Testis (tissue), 2 donors: ENCODE measurements at regions not wholly inside any gene's neighbourhood (a gene's known extent, or its start where the extent isn't known, plus 50 kb on each side); places are given as distances from the start of the nearest gene placed in this dataset.

ENCODE experiments used
- DNase-seq: peaks from one replicate; pipeline ENCODE4 v3.0.0-alpha.2; 2019
- H3K27ac ChIP-seq, 2 donors: fragments of 200-600 bp; sonication (generic); one replicate each; pipeline ENCODE4 v1.5.1; 2019
- H3K27me3 ChIP-seq: fragments of 200-600 bp; sonication (generic); one replicate; pipeline ENCODE4 v1.5.1; 2019
- H3K36me3 ChIP-seq: fragments of 200-600 bp; sonication (generic); one replicate; pipeline ENCODE4 v1.5.1; 2017; ENCODE audit warnings: low read depth; ENCODE audit errors: missing control alignments
- H3K4me1 ChIP-seq: fragments of 200-600 bp; sonication (generic); one replicate; pipeline ENCODE4 v1.5.1; 2019
- H3K4me3 ChIP-seq, 2 donors: fragments of 200-600 bp; sonication (generic); one replicate each; pipeline ENCODE4 v1.5.1; 2017 to 2019
- H3K9me3 ChIP-seq: fragments of 200-600 bp; sonication (generic); one replicate; pipeline ENCODE4 v1.5.1; 2017
- POLR2A ChIP-seq: fragments of 450-650 bp; IDR thresholded peaks from one replicate; pipeline ENCODE4 v1.6.1; 2017; ENCODE audit warnings: antibody characterized with exemption, mild to moderate bottlenecking, moderate library complexity
- WGBS, 2 donors: methylation state at CpG; one replicate each; pipeline ENCODE4 v1.1.5; 2018; 5-methylcytosine and 5-hydroxymethylcytosine counted together
- intact Hi-C: fragments of 100-400 bp; cut with DNase I; formaldehyde crosslinking; loops from one replicate; pipeline ENCODE4 v1.15.1; 2023; ENCODE audit warnings: low total_unique reads
- TF ChIP-seq, protein P1 (sequence below), 3 experiments: fragments of 450-650 bp in 2 of 3; fragments of 200-600 bp in 1 of 3; sonication (generic) in 1 of 3; IDR thresholded peaks; one replicate each; pipeline ENCODE4 v1.5.1; 2016 to 2019; ENCODE audit warnings: antibody characterized with exemption in 3 of 3, mild to moderate bottlenecking in 2 of 3, moderate library complexity in 1 of 3

DNA sequence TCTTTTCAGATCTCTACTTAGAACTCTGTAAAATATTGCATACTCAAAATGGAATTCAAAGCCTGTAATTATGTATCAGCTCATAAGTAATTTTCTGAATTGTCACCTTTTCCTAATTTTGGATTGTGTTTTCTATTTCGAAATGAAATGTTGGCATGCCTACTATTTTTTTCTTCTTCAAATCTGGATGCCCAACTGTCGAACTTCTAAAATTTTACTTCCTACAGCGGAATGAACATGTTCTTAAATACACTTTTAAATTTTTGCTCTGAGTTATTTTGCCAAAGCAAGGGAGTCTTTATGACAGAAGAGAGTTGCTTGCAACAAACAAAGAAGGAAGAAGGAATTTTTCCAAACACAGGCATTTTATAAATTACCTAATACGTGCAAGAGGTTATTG is 336.0 kb downstream of the ADCYAP1 start:
- DNase-seq = no peak
- H3K27me3 ChIP-seq = no peaks in the 10 kb centered on the region
- WGBS, 2 donors = 85 to 89% methylated on average over 4 of the region's 4 CpGs

DNA sequence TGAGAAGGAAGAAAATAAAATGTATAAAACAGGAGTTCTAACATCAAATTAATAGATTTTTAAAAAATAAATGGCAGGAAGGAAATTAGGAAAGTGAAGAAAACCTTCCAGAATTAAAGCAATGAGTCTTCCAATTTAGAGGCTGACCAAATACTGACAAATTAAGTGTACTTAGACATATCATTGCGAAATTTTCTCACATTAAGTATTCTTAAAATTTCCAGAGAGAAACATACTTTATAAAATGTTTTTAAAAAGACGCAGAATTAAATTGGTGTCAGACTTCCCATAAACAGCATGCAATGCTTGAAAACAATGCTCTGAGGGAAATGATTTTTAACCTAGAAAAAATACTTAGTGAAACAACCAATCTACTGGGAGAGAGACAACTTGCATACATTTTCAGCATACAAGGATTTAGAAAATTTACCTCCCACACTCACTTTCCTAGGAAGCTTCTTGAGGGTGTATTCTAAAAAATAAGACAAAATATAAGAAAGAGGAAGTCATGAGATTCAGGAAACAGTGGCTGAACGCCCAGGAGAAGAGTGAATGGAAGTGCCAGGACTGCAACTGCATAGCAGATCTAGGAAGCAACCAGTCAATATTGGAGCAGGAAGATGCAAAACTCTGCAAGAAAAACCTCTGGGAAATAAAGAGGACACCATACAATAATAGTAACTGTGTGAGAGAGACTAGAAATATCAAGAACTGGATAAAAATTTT is 339.9 kb downstream of the ADCYAP1 start:
- Histone ChIP-seq H3K4me3 (no peak overlapping the region), H3K27ac (no peak overlapping the region), H3K27me3 (no peaks in the 10 kb centered on the region), H3K4me1 (no peaks in the 10 kb centered on the region), H3K9me3 (no peaks in the 10 kb centered on the region), H3K36me3 (no peaks in the 10 kb centered on the region)
- TF ChIP-seq, protein P1, sequence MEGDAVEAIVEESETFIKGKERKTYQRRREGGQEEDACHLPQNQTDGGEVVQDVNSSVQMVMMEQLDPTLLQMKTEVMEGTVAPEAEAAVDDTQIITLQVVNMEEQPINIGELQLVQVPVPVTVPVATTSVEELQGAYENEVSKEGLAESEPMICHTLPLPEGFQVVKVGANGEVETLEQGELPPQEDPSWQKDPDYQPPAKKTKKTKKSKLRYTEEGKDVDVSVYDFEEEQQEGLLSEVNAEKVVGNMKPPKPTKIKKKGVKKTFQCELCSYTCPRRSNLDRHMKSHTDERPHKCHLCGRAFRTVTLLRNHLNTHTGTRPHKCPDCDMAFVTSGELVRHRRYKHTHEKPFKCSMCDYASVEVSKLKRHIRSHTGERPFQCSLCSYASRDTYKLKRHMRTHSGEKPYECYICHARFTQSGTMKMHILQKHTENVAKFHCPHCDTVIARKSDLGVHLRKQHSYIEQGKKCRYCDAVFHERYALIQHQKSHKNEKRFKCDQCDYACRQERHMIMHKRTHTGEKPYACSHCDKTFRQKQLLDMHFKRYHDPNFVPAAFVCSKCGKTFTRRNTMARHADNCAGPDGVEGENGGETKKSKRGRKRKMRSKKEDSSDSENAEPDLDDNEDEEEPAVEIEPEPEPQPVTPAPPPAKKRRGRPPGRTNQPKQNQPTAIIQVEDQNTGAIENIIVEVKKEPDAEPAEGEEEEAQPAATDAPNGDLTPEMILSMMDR (IDR thresholded peaks at IDR 0.05) = no peak
- no peak for TF ChIP-seq POLR2A
- WGBS, 2 donors = 78 to 80% methylated on average over 3 of the region's 3 CpGs
- intact Hi-C loops = no loop called here
- no peak for DNase-seq

More for the DNA sequence above, 336.0 kb downstream of the ADCYAP1 start:
- intact Hi-C loops = no loop called here
- TF ChIP-seq, protein P1 (IDR thresholded peaks at IDR 0.05) = no peak
- TF ChIP-seq POLR2A = no peak
- Histone ChIP-seq H3K4me3 (no peak overlapping the region), H3K36me3 (no peaks in the 10 kb centered on the region), H3K9me3 (no peaks in the 10 kb centered on the region), H3K4me1 (no peaks in the 10 kb centered on the region), H3K27ac (no peak overlapping the region)

DNA sequence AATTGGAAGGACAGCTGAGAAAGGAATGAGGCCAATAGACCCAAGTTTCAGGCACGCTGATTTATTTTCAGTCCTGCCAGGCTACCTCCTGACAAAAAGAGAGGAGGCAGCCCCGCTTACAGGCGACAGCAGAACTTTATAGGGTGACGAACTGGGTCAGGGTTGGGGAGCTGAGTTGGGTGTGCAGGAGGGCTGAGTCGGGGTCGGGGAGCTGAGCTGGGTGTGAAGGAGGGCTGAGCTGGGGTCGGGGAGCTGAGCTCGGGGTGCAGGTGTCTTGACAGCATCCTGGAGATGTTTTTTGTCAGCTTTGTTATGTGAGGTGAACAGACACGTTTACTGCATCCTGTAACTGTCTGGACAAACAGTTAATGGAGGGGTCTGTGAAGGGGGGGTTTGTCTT is 342.2 kb downstream of the ADCYAP1 start:
- no peak for DNase-seq
- H3K4me3 ChIP-seq = no peak overlapping the region
- H3K27me3 ChIP-seq = no peaks in the 10 kb centered on the region
- no peak for TF ChIP-seq POLR2A
- TF ChIP-seq, protein P1 (IDR thresholded peaks at IDR 0.05) = no peak
- intact Hi-C loops = no loop called here
- H3K9me3 ChIP-seq = no peaks in the 10 kb centered on the region
- WGBS, 2 donors = 48 to 53% methylated on average over 9 of the region's 9 CpGs
- no peak overlapping the region for H3K27ac ChIP-seq
- no peaks in the 10 kb centered on the region for H3K36me3 ChIP-seq
- H3K4me1 ChIP-seq = no peaks in the 10 kb centered on the region

DNA sequence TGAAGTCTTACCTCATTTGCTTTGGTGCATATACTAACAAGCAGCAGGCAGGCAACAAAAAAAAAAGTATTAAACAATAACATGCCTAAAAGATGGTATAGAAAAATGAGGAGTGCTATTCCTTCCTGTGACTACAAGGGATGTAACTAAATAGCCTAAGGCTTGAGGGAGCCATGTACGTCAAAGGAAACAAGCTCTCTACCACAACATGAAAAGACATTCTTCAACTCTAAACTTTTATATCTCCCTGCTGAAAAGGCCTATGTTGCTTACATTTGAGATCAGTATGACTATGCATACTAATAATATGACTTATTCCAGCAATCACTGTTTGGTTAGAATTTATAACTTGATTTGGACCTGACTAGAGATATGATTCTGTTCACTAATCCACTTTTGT is 347.9 kb downstream of the ADCYAP1 start:
- TF ChIP-seq POLR2A = no peak
- TF ChIP-seq, protein P1 (IDR thresholded peaks at IDR 0.05) = no peak
- H3K4me3 ChIP-seq = no peak overlapping the region
- H3K27ac ChIP-seq = no peak overlapping the region
- H3K4me1 ChIP-seq = no peaks in the 10 kb centered on the region
- no peaks in the 10 kb centered on the region for H3K36me3 ChIP-seq
- DNase-seq = no peak
- H3K9me3 ChIP-seq = no peaks in the 10 kb centered on the region
- WGBS, 2 donors = 78 to 79% methylated on average over 1 of the region's 1 CpG
- intact Hi-C loops = no loop called here
- no peaks in the 10 kb centered on the region for H3K27me3 ChIP-seq

DNA sequence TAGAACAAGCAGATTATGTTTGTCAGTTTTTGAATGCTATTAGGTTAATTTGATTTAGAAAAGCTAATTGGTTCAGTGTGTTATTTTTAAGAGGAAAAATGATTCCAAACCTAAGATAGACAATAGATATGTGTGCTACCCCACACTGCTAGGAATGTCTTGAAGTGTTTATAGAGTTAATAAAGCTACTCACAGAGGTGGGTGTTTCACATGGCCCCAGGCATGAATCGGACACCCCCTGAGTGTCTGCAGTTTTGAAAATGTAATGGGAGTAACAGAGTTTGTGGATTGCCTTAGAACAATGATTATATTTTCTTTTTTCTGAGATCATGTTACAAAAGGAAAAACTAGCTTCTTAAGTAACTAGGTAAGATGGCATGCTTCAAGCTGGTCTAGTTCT is 348.3 kb downstream of the ADCYAP1 start:
- WGBS, 2 donors = 50 to 65% methylated on average over 1 of the region's 1 CpG
- TF ChIP-seq, protein P1 (IDR thresholded peaks at IDR 0.05) = no peak
- TF ChIP-seq POLR2A = no peak
- Histone ChIP-seq H3K9me3 (no peaks in the 10 kb centered on the region), H3K36me3 (no peaks in the 10 kb centered on the region), H3K4me3 (no peak overlapping the region), H3K27me3 (no peaks in the 10 kb centered on the region), H3K27ac (no peak overlapping the region), H3K4me1 (no peaks in the 10 kb centered on the region)
- DNase-seq = no peak
- intact Hi-C loops = no loop called here
